22Rv1 (cell line): ENCODE measurements at regions not wholly inside any gene's neighbourhood (a gene's known extent, or its start where the extent isn't known, plus 50 kb on each side); places are given as distances from the start of the nearest gene placed in this dataset.

Experiments
- CTCF ChIP-seq: fragments of 450-650 bp; IDR thresholded peaks from 2 replicates; pipeline ENCODE4 v1.5.1; 2017; ENCODE audit warnings: mild to moderate bottlenecking
- ZFX ChIP-seq: fragments of 450-650 bp; IDR thresholded peaks from 2 replicates; pipeline ENCODE4 v1.6.1; 2017; ENCODE audit warnings: antibody characterized with exemption, borderline replicate concordance

GRCh38 chr9:31389075-31389474 is 995.4 kb upstream of the ACO1 start:
- TF ChIP-seq CTCF (no peak), ZFX (no peak)
